ENCODE measurements at regions not wholly inside any gene's neighbourhood (a gene's known extent, or its start where the extent isn't known, plus 50 kb on each side); places are given as distances from the start of the nearest gene placed in this dataset.

GRCh38 chr2:12382366-12382765 is 334.4 kb upstream of the TRIB2 start:
- no peak overlapping the region for H3K4me3 ChIP-seq
- no peaks in the 10 kb centered on the region for H3K9me3 ChIP-seq
- WGBS, 2 donors: 88% methylated on average over 4 of the region's 4 CpGs
- H3K4me1 ChIP-seq: no peaks in the 10 kb centered on the region
- intact Hi-C loops (cut with DNase I): no loop called here
- H3K27me3 ChIP-seq: no peaks in the 10 kb centered on the region
- no peak overlapping the region for H3K27ac ChIP-seq
- DNase-seq: no peak
- no peak for TF ChIP-seq POLR2AphosphoS5 (IDR thresholded peaks at IDR 0.05)
- no peak for TF ChIP-seq POLR2A (IDR thresholded peaks at IDR 0.05)
- H3K36me3 ChIP-seq: no peaks in the 10 kb centered on the region

GRCh38 chr2:12389344-12390045 is 327.2 kb upstream of the TRIB2 start:
- Histone ChIP-seq H3K9me3 (no peaks in the 10 kb centered on the region), H3K27ac (no peak overlapping the region), H3K4me3 (no peak overlapping the region), H3K4me1 (peaks cover 0 to 15% (median 0%) of the 10 kb centered on the region in 4 donors), H3K36me3 (no peaks in the 10 kb centered on the region), H3K27me3 (no peaks in the 10 kb centered on the region)
- DNase-seq: no peak
- intact Hi-C loops (cut with DNase I): no loop called here
- TF ChIP-seq CTCF (IDR thresholded peaks at IDR 0.05): no peak
- no peak for TF ChIP-seq POLR2AphosphoS5 (IDR thresholded peaks at IDR 0.05)
- no peak for TF ChIP-seq POLR2A (IDR thresholded peaks at IDR 0.05)
- no peak for TF ChIP-seq EP300 (IDR thresholded peaks at IDR 0.05)
- WGBS, 2 donors: 75 to 91% methylated on average over 9 of the region's 9 CpGs

- TF ChIP-seq EP300 (IDR thresholded peaks at IDR 0.05): no peak
- TF ChIP-seq POLR2AphosphoS5 (IDR thresholded peaks at IDR 0.05): no peak
- TF ChIP-seq CTCF (IDR thresholded peaks at IDR 0.05): no peak
- no peak for TF ChIP-seq POLR2A (IDR thresholded peaks at IDR 0.05)
- Histone ChIP-seq H3K9me3 (no peaks in the 10 kb centered on the region), H3K36me3 (no peaks in the 10 kb centered on the region), H3K4me3 (no peak overlapping the region), H3K27ac (no peak overlapping the region), H3K27me3 (no peaks in the 10 kb centered on the region), H3K4me1 (peaks cover 0 to 15% (median 0%) of the 10 kb centered on the region in 4 donors)
- no peak for DNase-seq
- intact Hi-C loops (cut with DNase I): no loop called here
- WGBS, 2 donors: 16 to 65% methylated on average over 2 of the region's 2 CpGs
Measured at GRCh38 chr2:12391116-12391515, 325.6 kb upstream of the TRIB2 start.

GRCh38 chr2:12396699-12397098 is 320.0 kb upstream of the TRIB2 start:
- Histone ChIP-seq H3K4me1 (peaks cover 0 to 1% (median 0%) of the 10 kb centered on the region in 4 donors), H3K9me3 (no peaks in the 10 kb centered on the region), H3K27ac (no peak overlapping the region), H3K4me3 (no peak overlapping the region), H3K36me3 (no peaks in the 10 kb centered on the region), H3K27me3 (no peaks in the 10 kb centered on the region)
- DNase-seq: no peak
- intact Hi-C loops (cut with DNase I): no loop called here
- TF ChIP-seq POLR2AphosphoS5 (IDR thresholded peaks at IDR 0.05): no peak
- TF ChIP-seq POLR2A (IDR thresholded peaks at IDR 0.05): no peak
- no peak for TF ChIP-seq EP300 (IDR thresholded peaks at IDR 0.05)
- no peak for TF ChIP-seq CTCF (IDR thresholded peaks at IDR 0.05)
- 93 to 94% methylated on average over 6 of the region's 6 CpGs for WGBS, 2 donors

- TF ChIP-seq POLR2A (IDR thresholded peaks at IDR 0.05): no peak
- TF ChIP-seq CTCF (IDR thresholded peaks at IDR 0.05): no peak
- no peak for TF ChIP-seq POLR2AphosphoS5 (IDR thresholded peaks at IDR 0.05)
- no peak for TF ChIP-seq EP300 (IDR thresholded peaks at IDR 0.05)
- Histone ChIP-seq H3K36me3 (no peaks in the 10 kb centered on the region), H3K4me1 (no peaks in the 10 kb centered on the region), H3K4me3 (no peak overlapping the region), H3K27me3 (no peaks in the 10 kb centered on the region), H3K27ac (no peak overlapping the region), H3K9me3 (no peaks in the 10 kb centered on the region)
- 76 to 84% methylated on average over 9 of the region's 9 CpGs for WGBS, 2 donors
- no peak for DNase-seq
- intact Hi-C loops (cut with DNase I): no loop called here
Measured at GRCh38 chr2:12397854-12398253, 318.9 kb upstream of the TRIB2 start.
